Left lung (tissue), 4 donors: ENCODE measurements at regions not wholly inside any gene's neighbourhood (a gene's known extent, or its start where the extent isn't known, plus 50 kb on each side); places are given as distances from the start of the nearest gene placed in this dataset.

Experiments used
- ATAC-seq: fragments of 200-7000 bp; cut with Tn5 transposase; one replicate; pipeline ENCODE4 v1.9.1; 2020; ENCODE audit warnings: moderate library complexity
- DNase-seq, 4 donors: peaks; one replicate each; pipeline ENCODE4 v3.0.0-alpha.2; 2013 to 2020
- H3K27ac ChIP-seq, 2 donors: fragments of 200-600 bp; sonication (generic) in 1 of 2; one replicate each; pipeline versions ENCODE4 v1.5.0 to v1.8.0; 2020 to 2021
- H3K27me3 ChIP-seq, 2 donors: fragments of 200-600 bp; sonication (generic) in 1 of 2; one replicate each; pipeline versions ENCODE4 v1.5.0 to v1.8.0; 2020 to 2021
- H3K36me3 ChIP-seq, 2 donors: fragments of 200-600 bp; sonication (generic) in 1 of 2; one replicate each; pipeline versions ENCODE4 v1.5.0 to v1.8.0; 2020 to 2021
- H3K4me1 ChIP-seq, 2 donors: fragments of 200-600 bp; one replicate each; pipeline ENCODE4 v1.8.0; 2021
- H3K4me3 ChIP-seq, 2 donors: fragments of 200-600 bp; sonication (generic) in 1 of 2; one replicate each; pipeline versions ENCODE4 v1.5.0 to v1.8.0; 2020 to 2021; ENCODE audit warnings: mild to moderate bottlenecking in 1 of 2
- H3K9me3 ChIP-seq, 2 donors: fragments of 200-600 bp; sonication (generic) in 1 of 2; one replicate each; pipeline versions ENCODE4 v1.5.0 to v1.8.0; 2020 to 2021
- CTCF ChIP-seq, 2 donors: fragments of 200-600 bp; sonication (generic) in 1 of 2; IDR thresholded peaks; one replicate each; pipeline versions ENCODE4 v1.5.0 to v1.8.0; 2021; ENCODE audit warnings: antibody characterized with exemption in 2 of 2
- intact Hi-C, 2 donors: fragments of 100-400 bp; cut with DNase I; formaldehyde crosslinking; loops; one replicate each; pipeline versions ENCODE4 v1.11.2 to v1.14.2; 2022
- donor health status: DM: no; HTN: yes; CAD: no.
- donor health status: DM: no; HTN: no; CAD: no.

GRCh38 chr6:80478030-80478429 lies 371.6 kb downstream of the BCKDHB start:
- Histone ChIP-seq H3K9me3 (no peaks in the 10 kb centered on the region), H3K27me3 (no peaks in the 10 kb centered on the region), H3K4me3 (no peak overlapping the region), H3K27ac (no peak overlapping the region), H3K4me1 (no peaks in the 10 kb centered on the region), H3K36me3 (no peaks in the 10 kb centered on the region)
- no peak for ATAC-seq
- DNase-seq, result no peak
- intact Hi-C loops, result no loop called here
- TF ChIP-seq CTCF (IDR thresholded peaks at IDR 0.05), result no peak

DNA sequence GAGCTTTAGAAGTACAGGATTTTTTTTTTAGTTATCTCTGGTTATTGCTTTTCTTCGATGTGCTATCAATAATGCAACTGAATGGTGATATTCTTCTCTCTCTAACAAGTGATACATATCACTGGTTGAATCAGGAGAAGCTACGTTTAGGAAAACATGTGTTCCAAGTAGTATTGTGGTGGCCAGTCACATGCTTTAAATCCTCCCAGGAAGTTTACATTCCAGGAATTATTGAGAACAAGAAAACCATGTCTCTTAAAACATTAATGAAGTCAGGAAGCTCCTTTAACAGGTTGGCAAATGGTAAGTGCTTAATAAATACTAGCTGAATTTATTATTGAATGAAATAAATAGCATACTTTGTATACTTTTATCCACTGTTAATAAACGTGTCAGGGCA lies 371.1 kb downstream of the BCKDHB start:
- H3K4me1 ChIP-seq, result no peaks in the 10 kb centered on the region
- no peaks in the 10 kb centered on the region for H3K27me3 ChIP-seq
- ATAC-seq (no peak), DNase-seq (no peak)
- intact Hi-C loops, result no loop called here
- TF ChIP-seq CTCF (IDR thresholded peaks at IDR 0.05), result no peak
- H3K27ac ChIP-seq, result no peak overlapping the region
- no peak overlapping the region for H3K4me3 ChIP-seq
- H3K36me3 ChIP-seq, result no peaks in the 10 kb centered on the region
- H3K9me3 ChIP-seq, result no peaks in the 10 kb centered on the region

DNA sequence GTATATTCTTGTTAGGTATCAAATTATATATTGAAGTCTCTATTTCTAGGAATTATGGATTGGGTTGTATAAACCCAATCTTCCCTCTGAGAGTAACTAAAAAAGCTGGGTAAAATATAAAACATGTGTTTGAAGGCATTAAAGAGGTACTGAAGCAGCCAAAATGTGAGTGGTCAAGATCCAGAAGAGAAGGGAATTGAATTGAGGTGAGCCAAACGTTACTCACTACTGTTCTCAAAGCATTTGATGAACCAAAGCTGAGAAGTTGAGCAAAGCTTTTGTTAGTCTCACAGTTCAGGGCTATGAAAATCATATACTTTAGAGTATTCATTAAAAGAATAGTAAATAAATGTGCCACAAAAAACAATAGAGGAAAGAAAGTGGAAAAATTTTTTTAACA lies 365.8 kb downstream of the BCKDHB start:
- no peak overlapping the region for H3K27ac ChIP-seq
- no peak overlapping the region for H3K4me3 ChIP-seq
- H3K9me3 ChIP-seq, result no peaks in the 10 kb centered on the region
- H3K36me3 ChIP-seq, result no peaks in the 10 kb centered on the region
- intact Hi-C loops, result no loop called here
- no peak for TF ChIP-seq CTCF (IDR thresholded peaks at IDR 0.05)
- H3K27me3 ChIP-seq, result no peaks in the 10 kb centered on the region
- ATAC-seq (no peak), DNase-seq (no peak)
- no peaks in the 10 kb centered on the region for H3K4me1 ChIP-seq

- no peak for TF ChIP-seq CTCF (IDR thresholded peaks at IDR 0.05)
- no peak overlapping the region for H3K27ac ChIP-seq
- no peaks in the 10 kb centered on the region for H3K36me3 ChIP-seq
- H3K27me3 ChIP-seq, result no peaks in the 10 kb centered on the region
- DNase-seq, result no peak
- H3K9me3 ChIP-seq, result no peaks in the 10 kb centered on the region
- no peak overlapping the region for H3K4me3 ChIP-seq
- intact Hi-C loops, result no loop called here
- no peaks in the 10 kb centered on the region for H3K4me1 ChIP-seq
- ATAC-seq, result no peak
Measured at GRCh38 chr6:80469977-80470376, 363.5 kb downstream of the BCKDHB start.

DNA sequence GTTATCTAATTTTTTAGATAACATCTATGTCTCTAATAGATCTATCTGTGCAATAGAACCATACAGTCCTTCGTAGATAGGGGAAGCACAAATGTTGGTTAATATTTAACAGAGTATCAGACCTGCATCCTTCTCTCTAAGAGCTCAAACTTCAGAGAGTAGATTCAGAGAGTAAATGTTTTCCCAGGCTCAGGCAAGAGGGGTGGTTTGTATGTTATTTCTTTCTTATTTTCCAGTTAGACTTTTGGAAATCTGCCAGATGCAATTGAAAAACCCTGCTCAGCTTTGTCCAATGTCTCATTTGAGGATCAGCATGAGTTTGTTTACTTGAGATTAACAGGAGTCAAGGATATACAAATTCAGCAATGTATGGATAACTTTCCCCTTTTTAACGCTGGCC lies 361.9 kb downstream of the BCKDHB start:
- intact Hi-C loops, result no loop called here

More for the DNA sequence above, 361.9 kb downstream of the BCKDHB start:
- Histone ChIP-seq H3K4me1 (no peaks in the 10 kb centered on the region), H3K36me3 (no peaks in the 10 kb centered on the region), H3K27ac (no peak overlapping the region), H3K27me3 (no peaks in the 10 kb centered on the region), H3K9me3 (no peaks in the 10 kb centered on the region), H3K4me3 (no peak overlapping the region)
- ATAC-seq, result no peak
- no peak for TF ChIP-seq CTCF (IDR thresholded peaks at IDR 0.05)
- DNase-seq, result peak in 1 of 4 donors; percentile 16
